ENCODE measurements at regions not wholly inside any gene's neighbourhood (a gene's known extent, or its start where the extent isn't known, plus 50 kb on each side); places are given as distances from the start of the nearest gene placed in this dataset.

DNA sequence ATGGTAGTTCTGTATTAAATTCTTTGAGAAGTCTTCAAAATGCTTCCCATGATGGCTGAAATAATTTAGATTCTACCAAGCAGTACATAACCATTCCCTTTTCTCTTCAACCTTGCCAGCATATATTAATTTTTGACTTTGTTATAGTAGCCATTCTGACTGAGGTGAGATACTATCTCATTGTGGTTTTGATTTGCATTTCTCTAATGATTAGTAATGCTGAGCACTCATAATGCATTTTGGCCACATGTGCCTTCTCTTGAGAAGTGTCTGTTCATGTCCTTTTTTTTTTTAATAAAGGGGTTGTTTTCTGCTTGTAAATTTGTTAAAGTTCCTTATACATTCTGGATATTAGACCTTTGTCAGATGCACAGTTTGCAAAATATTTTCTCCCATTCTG is 173.9 kb downstream of the CALCRL start:
- DNase-seq (ENCODE audit: low read depth), result no peak

DNA sequence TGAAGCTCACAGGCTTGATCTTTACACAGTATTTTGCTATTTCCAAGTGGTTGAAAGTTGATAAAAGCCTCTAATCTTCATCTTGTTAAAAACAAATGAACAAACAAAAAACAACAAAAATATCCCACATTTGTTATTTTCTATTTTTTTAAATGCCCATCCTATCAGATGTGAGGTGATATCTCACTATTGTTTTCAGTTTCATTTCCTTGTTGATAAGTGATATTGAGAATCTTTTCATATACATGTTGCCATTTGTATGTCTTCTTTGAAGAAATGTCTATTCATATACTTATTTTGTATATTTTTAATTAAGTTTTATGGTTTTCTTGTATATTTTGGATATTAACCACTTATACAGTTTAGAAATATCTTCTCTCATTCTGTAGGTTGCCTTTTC is 175.8 kb downstream of the CALCRL start:
- DNase-seq (ENCODE audit: low read depth), result no peak

DNA sequence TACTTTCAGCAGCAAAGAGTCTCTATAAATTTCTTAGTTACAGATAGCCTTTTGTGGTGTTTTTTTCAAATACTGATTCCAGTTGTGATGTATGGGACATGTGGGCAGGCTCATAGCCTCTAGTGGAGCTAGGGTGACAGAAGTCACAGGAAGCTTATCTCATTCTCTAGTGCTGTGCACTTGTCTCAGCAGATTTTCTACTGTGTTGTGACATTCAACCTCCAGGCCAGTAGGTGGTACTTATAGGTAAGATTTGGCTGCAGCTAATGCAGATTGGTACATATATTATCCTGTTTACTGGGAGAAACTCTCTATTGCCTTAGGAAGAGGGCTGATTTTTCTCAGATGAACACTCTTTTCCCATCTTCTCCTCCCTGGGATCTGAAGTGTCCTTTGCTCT is 176.2 kb downstream of the CALCRL start:
- no peak for DNase-seq (ENCODE audit: low read depth)

DNA sequence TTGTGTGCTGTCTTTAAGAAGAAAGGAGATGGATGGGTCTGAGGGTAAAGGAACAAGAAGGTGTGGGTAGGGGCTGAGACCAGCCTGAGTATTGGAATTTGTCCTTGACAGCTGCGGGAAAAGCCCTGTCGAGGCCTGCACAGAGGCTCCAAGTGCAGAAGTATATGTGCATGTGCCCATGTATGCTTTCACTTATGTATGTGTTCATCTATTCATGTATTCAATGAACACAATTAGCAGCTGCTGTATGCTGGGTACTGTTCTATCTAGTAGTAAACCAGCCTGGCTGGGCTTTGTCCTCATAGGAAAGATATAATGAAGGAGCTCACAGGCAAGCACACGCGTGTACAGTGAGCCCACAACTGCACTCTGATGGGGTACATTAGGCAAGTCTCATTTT is 181.4 kb downstream of the CALCRL start:
- no peak for DNase-seq (ENCODE audit: low read depth)

DNA sequence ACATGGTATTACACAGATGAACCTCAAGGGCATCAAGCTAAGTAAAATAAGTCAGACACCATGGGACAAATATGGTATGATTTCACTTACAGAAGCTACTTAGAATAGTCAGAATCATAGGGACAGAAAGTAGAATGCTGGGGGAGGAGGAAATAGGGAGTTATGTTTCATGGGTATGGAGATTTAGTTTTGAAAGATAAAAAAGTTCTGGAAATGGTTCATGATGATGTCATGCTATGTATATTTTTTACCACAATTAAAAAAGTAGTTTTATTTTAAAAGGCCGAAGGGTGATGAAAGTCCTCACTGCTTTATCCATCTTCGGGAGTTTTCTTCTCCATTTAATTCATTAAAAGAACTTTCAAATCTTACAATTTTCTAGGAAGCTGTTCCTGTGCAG is 181.9 kb downstream of the CALCRL start:
- no peak for DNase-seq (ENCODE audit: low read depth)

DNA sequence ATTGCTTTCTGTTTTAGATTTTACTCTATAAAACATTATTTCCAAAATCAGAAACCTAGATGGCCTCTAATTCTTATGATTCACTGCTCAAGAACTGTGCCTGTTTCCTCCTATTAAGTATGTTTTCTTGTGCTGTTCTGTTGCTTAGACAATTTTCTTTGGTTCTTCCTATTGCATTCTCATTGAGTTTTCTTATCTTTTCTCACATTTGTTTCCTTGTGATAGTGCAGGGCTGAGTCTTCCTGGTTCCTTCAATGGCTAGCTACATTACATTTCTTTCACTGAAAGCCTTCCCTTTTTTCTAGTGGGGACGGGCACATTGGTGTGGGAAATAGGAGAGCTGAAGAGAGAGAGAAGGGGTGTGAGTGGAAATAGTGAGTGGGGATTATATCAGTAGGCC is 183.4 kb downstream of the CALCRL start:
- no peak for DNase-seq (ENCODE audit: low read depth)

DNA sequence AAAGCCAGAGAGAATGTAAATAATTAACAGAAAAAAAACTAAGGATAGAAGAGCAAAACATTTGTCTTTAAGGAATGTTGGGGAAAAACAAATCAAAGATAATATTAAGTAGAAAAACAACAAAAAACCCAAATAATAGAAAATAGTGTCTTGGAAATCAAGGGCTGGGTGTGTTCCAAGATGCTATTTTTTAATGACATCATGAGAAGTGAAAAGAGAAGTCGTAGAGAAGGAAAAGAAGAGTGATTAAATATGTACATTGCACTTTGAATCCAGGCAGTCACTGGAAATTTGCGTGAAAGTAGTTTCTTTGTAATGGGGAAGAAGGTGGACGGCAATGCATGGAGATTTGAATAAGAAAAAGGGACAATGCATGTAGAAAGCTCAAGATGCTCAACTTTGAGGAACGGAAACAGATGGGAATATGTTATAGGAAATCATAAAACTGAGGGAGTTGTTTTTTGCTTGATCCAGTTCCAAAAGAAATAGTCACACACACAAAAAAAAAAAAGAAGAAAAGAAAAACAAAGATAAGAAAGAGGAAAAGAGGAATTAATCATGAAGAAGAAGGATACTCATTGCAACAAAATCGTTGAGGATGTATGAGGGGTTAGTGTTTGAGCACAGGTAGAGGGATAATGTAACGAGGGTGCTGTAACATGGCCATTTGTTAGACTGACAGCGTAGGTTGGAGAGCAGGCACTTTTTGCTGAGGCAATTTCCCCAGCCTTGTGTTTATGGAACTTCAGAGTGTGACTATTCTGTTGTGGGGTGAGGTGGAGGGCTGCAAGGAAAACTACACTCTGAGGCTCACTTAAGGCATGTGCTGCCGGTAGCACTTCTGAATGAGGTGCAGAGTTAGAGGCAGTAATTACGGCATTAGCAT is 184.1 kb downstream of the CALCRL start:
- DNase-seq (ENCODE audit: low read depth), result no peak

DNA sequence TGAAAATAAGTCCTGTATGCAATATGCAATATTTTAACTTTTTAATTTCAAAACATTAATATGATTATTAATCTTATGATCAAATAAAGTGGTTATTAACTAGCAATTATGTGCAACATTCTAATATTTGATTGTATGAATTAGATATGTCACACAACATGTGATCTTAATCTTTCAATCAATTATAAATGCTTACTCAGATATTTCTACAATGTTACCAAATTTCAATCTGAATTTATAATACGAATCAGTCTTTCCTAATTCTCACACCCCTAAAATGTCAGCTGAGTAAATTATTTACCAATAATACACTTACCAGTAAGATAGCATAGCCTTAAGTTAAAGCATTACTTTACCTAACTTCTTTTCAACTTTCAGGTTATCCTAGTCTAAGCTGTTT is 186.3 kb downstream of the CALCRL start:
- no peak for DNase-seq (ENCODE audit: low read depth)

DNA sequence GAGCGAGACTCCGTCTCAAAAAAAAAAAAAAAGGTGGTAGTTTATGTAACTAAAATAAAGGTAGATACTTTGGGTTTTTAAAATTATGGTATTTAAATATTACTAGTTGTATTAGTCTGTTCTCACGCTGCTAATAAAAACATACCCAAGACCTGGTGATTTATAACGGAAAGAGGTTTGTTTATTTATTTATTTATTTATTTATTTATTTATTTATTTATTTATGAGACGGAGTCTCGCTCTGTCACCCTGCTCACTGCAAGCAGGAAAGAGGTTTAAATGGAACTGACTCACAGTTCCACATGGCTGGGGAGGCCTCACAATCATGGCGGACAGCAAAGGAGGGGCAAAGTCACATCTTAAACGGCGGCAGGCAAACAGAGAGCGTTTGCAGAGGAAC is 196.0 kb downstream of the CALCRL start:
- DNase-seq (ENCODE audit: low read depth), result no peak

DNA sequence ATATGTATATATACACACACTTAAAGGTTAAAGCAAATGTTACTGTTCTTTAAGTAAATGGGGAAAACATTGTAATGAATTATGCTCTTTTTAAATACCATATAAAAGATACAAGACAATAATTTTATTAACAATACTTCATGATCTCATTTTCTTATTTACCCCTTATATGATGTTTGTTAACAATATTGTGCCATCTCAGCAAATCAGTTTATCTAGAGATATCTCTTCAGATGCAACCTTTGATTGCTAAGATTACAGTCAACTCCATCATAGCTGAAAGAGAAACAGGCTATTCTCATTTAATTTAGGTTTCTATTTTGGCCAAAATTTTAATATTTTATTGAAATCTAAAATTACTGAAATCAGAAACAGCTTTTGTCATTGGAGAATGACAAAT is 197.9 kb downstream of the CALCRL start:
- no peak for DNase-seq (ENCODE audit: low read depth)

DNA sequence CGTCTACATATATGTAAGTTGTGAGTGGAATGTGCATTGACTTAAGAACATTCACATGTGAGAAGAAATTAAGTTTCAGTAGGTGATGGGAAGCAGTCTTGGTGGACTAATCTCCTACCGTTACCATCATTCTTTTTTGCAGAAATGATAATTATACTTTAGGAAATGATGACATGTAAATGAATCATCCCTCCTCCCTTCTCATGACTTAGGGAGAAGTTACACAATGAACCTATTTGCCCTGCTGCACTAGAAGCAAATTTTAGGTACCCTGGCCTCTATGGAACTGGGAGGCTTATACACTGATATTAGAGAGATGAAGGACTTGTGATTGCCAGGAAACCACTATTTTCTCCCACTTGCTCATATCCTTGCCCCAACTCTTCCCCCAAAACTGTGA is 214.2 kb downstream of the CALCRL start:
- peak; percentile 7 for DNase-seq (ENCODE audit: low read depth)

DNA sequence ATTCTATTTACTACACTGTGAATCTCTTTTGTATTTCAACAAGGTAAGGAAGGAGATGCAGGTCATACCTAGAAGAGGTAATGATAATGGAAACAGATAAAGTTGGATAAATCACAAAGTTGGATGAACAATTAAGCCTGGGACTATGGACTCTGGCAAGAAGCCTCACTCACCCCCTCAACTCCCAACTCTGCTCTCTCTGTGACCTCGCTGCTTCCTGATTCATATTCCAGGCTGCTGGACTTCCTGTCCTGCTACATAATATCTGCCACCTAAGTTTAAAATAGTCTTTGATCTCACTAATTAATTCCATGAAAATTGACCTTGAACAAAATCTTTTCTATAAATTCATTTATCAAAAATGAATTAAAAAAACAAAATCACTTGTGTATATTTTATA is 215.3 kb downstream of the CALCRL start:
- DNase-seq (ENCODE audit: low read depth), result no peak

DNA sequence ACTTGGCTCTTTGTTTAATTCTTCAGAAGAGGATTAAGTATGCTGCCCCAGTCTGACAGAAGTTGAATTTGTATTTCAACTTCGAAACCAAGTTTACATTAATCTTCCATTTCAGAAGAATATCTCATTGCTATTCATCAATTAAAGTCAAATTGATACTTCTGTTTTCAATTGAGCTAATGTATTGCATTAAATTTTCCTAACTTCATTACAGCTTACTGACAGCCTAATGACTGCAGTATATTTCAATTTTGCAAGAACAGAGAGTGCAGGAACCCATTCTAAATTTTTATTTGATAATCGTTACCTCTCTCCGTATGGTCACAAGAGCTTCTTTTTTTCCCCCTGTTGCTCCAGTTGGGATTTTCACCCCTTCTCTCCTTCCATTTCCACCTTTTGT is 218.0 kb downstream of the CALCRL start:
- DNase-seq (ENCODE audit: low read depth), result no peak

DNA sequence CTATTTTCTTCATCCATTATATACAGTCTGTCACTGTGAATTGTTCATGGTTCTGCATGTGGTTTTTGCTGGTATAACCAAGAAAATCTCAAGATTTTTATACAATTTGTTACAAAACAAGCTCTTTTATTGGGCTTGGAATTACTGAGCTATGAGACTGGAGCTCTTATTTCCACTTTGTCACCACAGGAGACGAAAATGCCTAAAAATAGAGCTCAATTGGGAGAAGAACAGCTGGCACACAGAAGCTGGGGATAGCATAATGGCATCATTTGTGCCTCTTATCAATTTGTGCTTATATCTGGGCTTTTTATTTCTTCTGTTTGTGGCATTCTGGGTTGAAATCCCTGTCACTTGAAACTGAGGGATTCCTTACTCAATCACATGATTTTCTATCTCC is 219.1 kb downstream of the CALCRL start:
- DNase-seq (ENCODE audit: low read depth), result no peak

DNA sequence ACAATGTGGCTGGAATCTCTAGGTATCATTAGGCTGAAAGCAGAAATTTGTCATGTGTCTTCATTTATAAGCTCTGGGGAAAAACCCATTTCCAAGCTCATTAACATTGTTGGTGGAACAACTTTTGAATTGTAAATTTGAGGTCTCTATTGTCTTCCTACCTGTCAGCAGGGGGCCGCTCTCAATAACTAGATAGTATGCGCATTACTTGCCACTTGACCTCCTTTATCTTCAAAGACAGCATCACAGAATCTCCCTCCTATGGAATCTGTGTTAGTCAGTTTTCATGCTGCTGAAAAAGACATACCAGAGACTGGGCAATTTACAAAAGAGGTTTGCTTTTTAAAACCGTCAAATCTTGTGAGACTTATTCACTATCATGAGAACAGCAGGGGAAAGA is 223.1 kb downstream of the CALCRL start:
- no peak for DNase-seq (ENCODE audit: low read depth)

DNA sequence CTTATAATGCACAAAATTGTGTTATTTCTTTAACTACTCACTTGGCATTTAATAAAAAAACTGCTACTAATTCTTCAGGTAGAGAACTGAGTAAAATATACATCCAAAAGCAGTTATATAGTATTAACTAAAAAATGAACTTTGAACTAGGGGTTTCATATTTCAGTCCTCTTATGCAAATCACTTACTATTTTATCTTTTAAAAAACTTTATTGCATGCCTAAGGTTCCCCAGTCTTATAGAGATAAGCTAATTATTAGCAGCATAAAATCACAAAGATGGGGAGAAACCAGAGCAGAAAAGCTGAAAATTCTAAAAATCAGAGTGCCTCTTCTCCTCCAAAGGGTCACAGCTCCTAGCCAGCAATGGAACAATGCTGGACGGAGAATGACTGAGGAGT is 228.0 kb downstream of the CALCRL start:
- no peak for DNase-seq (ENCODE audit: low read depth)

DNA sequence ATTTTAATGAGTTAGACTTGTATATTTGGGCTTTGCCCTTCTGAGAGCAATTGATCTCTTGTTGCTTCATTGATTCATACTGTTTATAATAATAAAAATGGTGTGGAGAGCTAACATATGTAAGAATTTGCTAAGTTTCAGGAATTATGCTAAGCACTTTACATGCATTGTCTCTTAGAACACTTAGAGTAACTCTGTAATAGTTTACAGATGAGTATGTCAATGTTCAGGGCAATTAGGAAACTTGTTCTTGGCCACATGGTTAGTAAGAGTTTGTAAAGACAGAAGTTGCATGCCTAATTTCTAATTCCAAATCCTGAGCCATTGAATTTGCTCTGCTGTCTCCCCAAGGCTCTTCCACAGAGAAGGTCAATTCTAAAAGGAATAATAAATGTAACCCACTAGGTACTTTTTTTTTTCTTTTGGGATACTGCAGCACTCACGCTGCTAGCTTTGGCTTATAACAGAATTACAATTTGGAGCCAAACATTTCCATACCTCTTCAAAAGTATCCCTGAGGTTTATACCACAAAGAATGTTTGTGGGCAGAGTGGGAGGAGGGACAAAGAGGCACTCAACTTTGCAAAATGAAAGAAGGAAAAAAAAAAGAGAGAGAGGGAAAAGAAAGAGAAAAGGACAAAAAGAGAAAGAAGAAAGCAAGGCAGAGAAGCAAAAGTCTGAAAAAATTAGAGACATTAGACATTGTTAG is 232.4 kb downstream of the CALCRL start:
- peak; percentile 82 for DNase-seq (ENCODE audit: low read depth)

DNA sequence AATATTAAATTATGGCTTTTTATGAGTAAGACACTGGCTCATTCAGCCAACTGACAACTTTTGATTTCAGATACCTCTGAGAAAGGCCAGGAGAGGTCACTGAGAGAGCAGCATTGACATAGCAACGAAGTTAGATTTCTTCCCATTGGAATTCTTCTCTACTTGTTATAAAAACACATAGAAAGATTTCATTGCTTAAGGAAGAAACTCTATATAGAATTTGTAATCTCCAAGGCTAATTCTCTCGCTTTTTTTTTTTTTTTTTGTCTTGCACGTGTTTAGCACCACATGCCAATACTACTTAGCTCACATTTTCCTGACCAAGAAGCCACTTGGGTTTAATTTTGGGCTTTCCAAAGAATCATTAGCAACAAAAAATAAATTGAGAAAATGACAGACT is 233.7 kb downstream of the CALCRL start:
- no peak for DNase-seq (ENCODE audit: low read depth)

DNA sequence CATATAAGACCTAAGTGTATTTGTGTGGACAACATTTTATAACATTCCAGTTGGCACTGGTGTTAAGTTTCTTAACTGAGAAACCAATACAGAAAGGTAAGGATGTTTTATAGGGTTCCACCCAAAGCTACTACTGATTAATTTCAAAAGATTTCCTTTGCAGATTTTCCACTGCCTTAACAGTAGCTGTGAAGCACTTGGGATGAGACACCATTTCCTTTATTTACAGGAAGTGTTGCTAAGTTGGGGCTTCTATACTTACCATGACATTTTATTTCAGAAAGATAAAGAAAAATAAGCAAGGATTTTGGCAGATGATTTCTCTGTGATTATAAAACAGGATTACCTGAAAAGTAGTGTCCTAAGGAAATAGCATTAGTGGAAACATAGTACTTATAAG is 234.3 kb downstream of the CALCRL start:
- no peak for DNase-seq (ENCODE audit: low read depth)

DNA sequence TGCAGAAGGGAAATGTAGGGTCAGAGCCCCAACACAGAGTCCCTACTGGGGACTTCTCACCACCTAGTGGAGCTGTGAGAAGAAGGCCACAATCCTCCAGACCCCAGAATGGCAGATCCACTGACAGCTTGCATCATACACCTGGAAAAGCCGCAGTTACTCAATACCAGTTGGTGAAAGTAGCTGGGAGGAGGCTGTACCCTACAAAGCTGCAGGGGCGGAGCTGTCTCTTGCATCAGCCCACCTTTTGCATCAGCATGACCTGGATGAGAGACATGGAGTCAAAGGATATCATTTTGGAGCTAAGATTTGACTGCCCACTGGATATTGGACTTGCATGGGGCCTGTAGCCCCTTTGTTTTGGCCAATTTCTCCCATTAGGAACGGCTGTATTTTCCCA is 237.3 kb downstream of the CALCRL start:
- no peak for DNase-seq (ENCODE audit: low read depth)

DNA sequence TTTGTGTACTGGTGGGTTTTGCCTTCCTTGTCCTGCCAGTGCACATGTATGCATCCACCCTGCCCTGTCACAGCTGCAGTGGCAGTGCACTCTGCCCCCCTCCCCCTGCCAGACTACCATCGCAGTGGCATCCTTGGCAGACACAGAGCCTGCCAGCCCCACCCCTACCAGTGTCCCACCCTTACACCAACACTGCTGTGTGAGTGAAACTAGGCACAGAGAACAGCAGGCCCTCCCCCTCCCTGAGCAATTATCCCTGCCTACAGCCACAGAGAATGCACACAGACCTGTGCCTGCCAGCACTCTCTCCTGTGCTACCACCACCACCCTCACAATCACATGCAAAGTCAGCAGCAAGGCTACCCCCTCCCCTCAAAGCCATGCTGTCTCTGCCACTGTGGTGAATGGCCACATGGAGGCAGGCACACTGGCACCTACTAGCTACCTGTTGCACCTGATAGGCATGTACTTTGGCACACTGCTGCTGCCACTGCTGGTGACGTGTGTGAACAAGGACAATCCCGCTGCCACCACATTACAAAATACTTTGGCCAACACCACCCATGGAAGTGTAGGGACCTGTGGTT is 239.8 kb downstream of the CALCRL start:
- DNase-seq (ENCODE audit: low read depth), result no peak

DNA sequence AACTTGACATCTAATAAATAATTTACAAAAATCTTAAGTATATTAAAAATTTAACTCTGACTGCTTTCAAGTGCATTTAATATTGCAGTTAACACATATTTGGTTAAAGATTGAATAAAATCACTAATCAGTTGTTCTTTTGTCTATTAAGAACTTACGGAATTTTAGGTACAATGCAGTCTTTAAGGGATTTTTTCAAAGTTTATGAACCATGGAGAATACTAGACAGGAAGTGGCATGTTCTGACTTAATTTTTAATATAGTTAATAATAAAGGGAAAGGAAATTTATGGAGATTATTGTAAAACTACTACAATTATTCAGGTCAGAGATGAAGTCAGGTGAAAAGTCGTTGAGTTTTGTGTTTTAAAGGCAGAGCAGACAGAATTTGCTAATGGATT is 240.9 kb downstream of the CALCRL start:
- DNase-seq (ENCODE audit: low read depth), result no peak

DNA sequence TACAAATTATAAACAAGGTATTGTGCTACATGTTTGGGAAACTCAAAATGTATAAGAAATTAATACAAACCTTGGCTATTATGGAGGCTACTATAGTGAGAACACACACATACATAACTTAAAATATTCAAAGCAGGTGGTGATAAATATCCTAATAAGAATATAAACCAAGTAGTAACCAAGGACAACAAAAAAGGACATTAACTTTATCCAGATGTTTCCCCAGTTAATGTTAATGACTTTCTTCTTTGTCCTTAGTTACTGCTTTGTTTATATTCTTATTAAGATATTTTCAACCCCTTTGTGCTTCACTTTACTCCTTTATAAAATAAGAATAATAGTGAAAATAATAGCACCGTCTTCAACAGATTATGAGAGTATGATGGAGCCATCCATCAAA is 241.6 kb downstream of the CALCRL start:
- DNase-seq (ENCODE audit: low read depth), result no peak

Data from fibroblast of gingiva (primary cell).